ENCODE measurements at regions not wholly inside any gene's neighbourhood (a gene's known extent, or its start where the extent isn't known, plus 50 kb on each side); places are given as distances from the start of the nearest gene placed in this dataset.

- no peak for TF ChIP-seq POLR2A (IDR thresholded peaks at IDR 0.05)
- TF ChIP-seq CTCF (IDR thresholded peaks at IDR 0.05), result no peak
- TF ChIP-seq EP300 (IDR thresholded peaks at IDR 0.05), result no peak
Measured at GRCh38 chr12:43126652-43127375, 425.2 kb downstream of the ADAMTS20 start.

Data from tibial nerve (tissue), 4 donors.